NCI-H524 treated with DMSO at 0.1 percent for 48 hours (cell line): ENCODE measurements at regions not wholly inside any gene's neighbourhood (a gene's known extent, or its start where the extent isn't known, plus 50 kb on each side); places are given as distances from the start of the nearest gene placed in this dataset.
"Not testable (repeated sequence)": the region's sequence is repeated elsewhere in the genome, so short reads cannot be mapped to it uniquely, and the experiment has no call there.

Experiments
- DNase-seq: peaks from one replicate; lab custom pipeline; 2025; lab: John Stamatoyannopoulos, UW

GRCh38 chr4:104129243-104129642 is 365.5 kb downstream of the CXXC4 start:
- DNase-seq, result no peak

GRCh38 chr4:104128850-104129213 is 365.9 kb downstream of the CXXC4 start:
- no peak for DNase-seq

- no peak for DNase-seq
Observed at GRCh38 chr4:104128031-104128849, 366.5 kb downstream of the CXXC4 start.

DNA sequence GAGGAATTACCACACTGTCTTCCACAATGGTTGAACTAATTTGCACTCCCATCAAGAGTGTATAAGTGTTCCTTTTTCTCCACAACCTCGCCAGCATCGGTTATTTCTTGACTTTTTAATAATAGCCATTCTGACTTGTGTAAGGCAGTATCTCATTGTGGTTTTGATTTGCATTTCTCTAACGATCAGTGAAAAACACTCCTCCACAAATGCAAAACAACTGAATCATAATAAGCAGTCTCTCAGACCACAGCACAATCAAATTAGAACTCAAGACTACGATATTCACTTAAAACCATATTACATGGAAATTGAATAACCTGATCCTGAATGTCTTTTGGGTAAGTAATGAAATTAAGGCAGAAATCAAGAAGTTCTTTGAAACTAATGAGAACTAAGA is 371.7 kb downstream of the CXXC4 start:
- no peak for DNase-seq

DNA sequence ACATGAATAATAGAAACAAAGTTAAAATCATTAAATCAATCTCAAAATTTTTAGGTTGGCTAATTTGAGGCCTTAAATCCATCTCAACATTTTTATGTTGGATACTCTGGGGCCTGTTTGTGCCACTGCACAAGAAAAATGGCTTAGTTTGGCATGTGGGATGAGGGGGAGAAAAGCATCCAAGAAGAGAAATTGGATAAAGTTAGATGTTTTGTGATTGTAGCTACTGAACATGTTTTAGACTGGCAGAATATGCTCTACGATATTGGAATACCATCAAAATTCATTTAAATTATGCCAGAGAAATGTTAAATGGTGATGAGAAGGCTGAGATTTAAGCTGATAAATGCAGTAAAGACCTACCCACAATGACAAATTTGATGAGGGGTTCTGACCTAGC is 376.9 kb downstream of the CXXC4 start:
- no peak for DNase-seq

GRCh38 chr4:104113850-104114249 is 380.8 kb downstream of the CXXC4 start:
- no peak for DNase-seq

- DNase-seq, result no peak
Observed at GRCh38 chr4:104099141-104099540, 379.4 kb upstream of the TACR3 start.

DNA sequence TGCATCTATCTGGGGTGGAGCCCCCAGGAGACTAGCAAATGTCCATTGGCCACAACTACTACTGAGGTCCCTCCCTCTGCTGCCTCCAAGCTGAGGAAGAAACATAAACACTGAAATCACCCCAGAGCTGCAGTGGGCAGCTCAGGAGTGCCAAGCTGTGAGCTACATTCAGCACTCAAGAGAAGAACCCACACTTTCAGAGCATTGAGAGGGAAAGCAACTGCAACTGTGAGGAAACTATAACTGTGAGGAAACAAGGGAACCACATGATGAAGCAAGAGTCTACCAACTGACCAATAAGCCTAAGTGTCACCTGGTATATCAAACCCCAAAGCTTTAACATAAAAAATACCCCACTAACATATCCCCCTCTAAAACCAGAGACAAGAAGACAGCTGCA is 373.5 kb upstream of the TACR3 start:
- no peak for DNase-seq

DNA sequence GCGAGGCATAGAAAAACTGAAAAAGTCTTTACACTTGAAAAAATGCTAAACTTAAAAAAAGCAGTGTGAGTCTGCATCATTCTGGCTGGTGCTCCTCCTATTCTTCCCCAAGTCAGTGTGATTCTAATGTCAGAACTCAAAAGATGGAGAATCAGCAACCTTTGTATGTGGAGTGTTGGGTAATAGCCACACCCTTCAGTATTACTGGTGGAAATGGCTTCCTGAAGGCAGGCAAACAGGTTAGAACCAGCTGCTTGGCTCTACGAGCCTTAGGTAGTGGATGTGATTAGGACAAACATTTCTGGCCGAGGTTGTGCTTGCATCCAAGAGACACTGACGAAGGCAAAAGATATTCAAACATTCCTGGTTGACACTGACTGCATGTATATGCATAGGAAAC is 353.4 kb upstream of the TACR3 start:
- DNase-seq, result no peak

GRCh38 chr4:104066533-104066932 is 346.7 kb upstream of the TACR3 start:
- no peak for DNase-seq

GRCh38 chr4:104064646-104065577 is 345.1 kb upstream of the TACR3 start:
- DNase-seq, result no peak

GRCh38 chr4:104063341-104063740 is 343.6 kb upstream of the TACR3 start:
- no peak for DNase-seq

GRCh38 chr4:104044369-104044768 is 324.6 kb upstream of the TACR3 start:
- no peak for DNase-seq

- DNase-seq, result peak; percentile 40
Observed at GRCh38 chr4:104032896-104033295, 313.1 kb upstream of the TACR3 start.

DNA sequence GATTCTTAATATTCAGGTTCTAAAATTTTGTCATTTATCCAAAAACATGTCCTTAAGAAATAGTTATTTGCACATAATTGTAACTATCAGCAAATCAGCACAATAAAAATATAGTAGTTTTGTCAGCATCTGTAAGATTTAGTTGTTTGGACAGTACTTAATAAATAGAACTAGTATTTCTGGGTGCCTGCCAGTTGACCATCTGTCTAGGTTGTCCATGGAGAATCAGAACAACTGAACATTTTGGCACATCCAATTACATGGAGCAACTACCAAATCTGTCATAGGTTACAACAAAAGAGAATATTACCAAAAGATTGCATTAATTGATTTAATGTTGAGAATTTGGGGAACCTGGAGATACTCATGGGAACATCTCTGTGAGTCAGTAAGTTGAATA is 305.5 kb upstream of the TACR3 start:
- peak; percentile 11 for DNase-seq

GRCh38 chr4:104022831-104023230 is 303.0 kb upstream of the TACR3 start:
- peak; percentile 8 for DNase-seq

GRCh38 chr4:104022226-104022625 is 302.4 kb upstream of the TACR3 start:
- no peak for DNase-seq

GRCh38 chr4:104020641-104021040 is 300.9 kb upstream of the TACR3 start:
- no peak for DNase-seq

GRCh38 chr4:104017213-104017612 is 297.4 kb upstream of the TACR3 start:
- no peak for DNase-seq

DNA sequence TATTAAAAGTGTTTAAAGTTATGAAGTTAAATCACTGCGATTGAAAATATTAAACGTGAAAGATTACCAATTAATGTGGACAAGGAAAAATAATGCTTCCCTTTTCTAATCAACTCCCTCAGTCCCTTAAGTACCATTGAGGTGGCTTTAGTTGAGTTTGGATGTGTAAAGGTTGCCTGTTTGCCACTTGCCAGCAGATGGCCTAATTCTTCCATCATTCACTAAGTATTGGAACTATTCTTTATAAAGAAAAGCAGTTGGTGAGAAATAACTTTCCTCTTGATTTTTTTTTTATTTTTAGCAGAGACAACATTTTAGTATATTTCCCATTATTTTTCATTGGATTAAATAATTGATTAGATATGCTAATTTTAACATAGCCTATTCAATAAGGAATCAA is 295.9 kb upstream of the TACR3 start:
- peak; percentile 21 for DNase-seq

GRCh38 chr4:104010722-104011121 is 290.9 kb upstream of the TACR3 start:
- DNase-seq, result no peak

- DNase-seq, result not testable (repeated sequence)
Observed at GRCh38 chr4:104002318-104002717, 282.5 kb upstream of the TACR3 start.

DNA sequence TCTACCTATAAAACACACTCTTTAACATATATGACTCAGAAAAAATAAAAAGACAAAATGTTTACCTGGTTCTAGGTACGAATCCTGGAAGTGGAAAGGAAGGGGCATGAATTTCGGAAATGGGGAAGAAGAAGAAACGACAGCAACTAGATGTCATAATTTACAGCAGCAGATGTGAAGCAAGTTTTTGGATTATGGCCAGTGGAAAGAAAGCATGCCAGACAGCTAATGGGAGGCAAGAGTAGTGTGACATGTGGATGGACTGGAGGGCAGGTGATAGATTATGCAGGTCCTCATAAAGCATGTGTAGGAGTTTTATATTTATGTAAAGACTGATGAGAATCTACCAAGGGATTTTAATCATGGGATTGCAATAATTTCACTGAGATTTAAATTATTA is 279.0 kb upstream of the TACR3 start:
- DNase-seq, result no peak
